ENCODE measurements at regions not wholly inside any gene's neighbourhood (a gene's known extent, or its start where the extent isn't known, plus 50 kb on each side); places are given as distances from the start of the nearest gene placed in this dataset.

DNA sequence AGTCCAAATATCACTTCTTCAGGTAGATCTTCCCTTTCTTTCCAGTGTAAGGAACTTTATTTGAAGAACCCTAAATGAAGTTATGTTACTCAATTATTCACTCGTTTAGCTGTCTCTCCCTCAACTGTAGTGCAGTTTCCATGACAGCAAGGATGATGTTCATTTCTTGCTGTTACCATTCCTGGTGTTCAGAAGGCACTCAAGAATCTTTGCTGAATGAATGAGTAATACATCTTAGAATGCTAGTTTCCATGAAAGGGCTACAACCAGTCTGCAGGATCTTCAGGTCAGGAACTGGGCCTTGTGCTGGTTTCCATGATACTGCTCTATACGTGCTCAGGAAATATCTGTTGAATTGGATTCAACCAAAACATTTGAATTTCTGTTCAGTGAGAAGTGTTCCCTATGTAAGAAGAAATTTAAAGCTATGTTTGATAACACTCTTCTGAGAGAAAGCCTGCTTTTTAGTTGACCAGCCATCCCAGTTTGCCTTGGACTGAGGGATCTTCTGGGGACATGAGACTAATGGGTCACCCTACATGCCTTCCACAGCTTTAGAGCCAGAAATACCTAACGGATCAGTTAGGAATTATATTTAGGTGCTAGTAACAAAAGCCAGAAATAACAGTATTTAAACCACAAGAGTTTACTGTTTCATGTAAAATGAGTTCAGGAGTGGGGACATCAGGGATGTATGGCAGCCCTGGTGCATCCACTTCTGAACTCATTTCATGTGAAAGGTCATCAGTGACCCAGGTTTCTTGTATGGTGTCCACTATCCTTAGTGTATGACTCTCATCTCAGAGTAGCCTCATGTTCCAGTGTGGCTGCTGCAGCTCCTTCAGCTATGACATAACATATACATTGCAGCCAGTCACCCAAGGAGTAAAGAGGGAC is 500.1 kb upstream of the SGCD start:
- no peak overlapping the region for H3K14ac ChIP-seq (ENCODE audit: insufficient read length)
- 85% methylated on average over 3 of the region's 3 CpGs; no CpG with 5 or more reads in 1 of the 2 experiments for WGBS, 2 experiments (ENCODE audit: extremely low coverage in 1 of 2, insufficient coverage in 1 of 2, insufficient read length in 1 of 2, insufficient replicate concordance in 2 of 2, low coverage in 1 of 2, low lambda C conversion rate in 2 of 2, missing lambda C conversion rate in 1 of 2)
- H2BK120ac ChIP-seq (replicated peaks; ENCODE audit: low read depth, low read length), result no peak overlapping the region
- H3K27ac ChIP-seq (ENCODE audit: low read depth, low read length), result no peak overlapping the region
- H4K91ac ChIP-seq (replicated peaks; ENCODE audit: insufficient read length, low read length), result no peak overlapping the region
- H2BK20ac ChIP-seq (ENCODE audit: low read length), result no peak overlapping the region
- no peak overlapping the region for H4K5ac ChIP-seq (ENCODE audit: insufficient read length, low read depth, low read length)
- FAIRE-seq, result no peak
- no peak overlapping the region for H4K8ac ChIP-seq (ENCODE audit: extremely low read depth, insufficient read depth, low read length)
- no peaks in the 10 kb centered on the region for H3K79me1 ChIP-seq (ENCODE audit: low read depth, low read length)
- DNase-seq (ENCODE audit: low read depth in 1 of 2, low spot score in 2 of 2), result no peak
- no peaks in the 10 kb centered on the region for H3K9me3 ChIP-seq (ENCODE audit: insufficient read depth in 2 of 2, low read depth in 1 of 2, low read length in 1 of 2)
- H3K4ac ChIP-seq (replicated peaks; ENCODE audit: insufficient read length, low read depth, low read length), result no peak overlapping the region
- no peak overlapping the region for H2BK12ac ChIP-seq (ENCODE audit: low read depth, low read length)
- no peak overlapping the region for H2AK5ac ChIP-seq (ENCODE audit: low read depth, low read length)
- H3K79me2 ChIP-seq (ENCODE audit: control insufficient read depth in 1 of 2, insufficient read depth in 2 of 2, low read length in 2 of 2), result no peaks in the 10 kb centered on the region
- CTCF ChIA-PET (ENCODE audit: partially characterized antibody), result interaction anchor here (1.0 to 1.1 kb wide), 2 partner anchors 9 to 126 kb away, joined by 3 read pairs; no protein-coding TSS in a partner anchor
- no peaks in the 10 kb centered on the region for H4K20me1 ChIP-seq (replicated peaks in 1 of 2; ENCODE audit: control insufficient read depth in 1 of 2, insufficient read depth in 2 of 2, low read length in 2 of 2)
- no peak overlapping the region for H3K4me2 ChIP-seq (ENCODE audit: insufficient read depth in 1 of 2, low read depth in 2 of 2, low read length in 2 of 2)
- H3K9ac ChIP-seq (replicated peaks in 1 of 4; ENCODE audit: extremely low read depth in 1 of 4, low read depth in 3 of 4, low read length in 3 of 4), result no peak overlapping the region
- H2AFZ ChIP-seq (ENCODE audit: low read length), result no peak overlapping the region
- H3K56ac ChIP-seq (replicated peaks; ENCODE audit: insufficient read length, low read depth, low read length), result no peak overlapping the region
- no peaks in the 10 kb centered on the region for H3K36me3 ChIP-seq (ENCODE audit: control insufficient read depth in 2 of 4, insufficient read depth in 4 of 4, low read length in 3 of 4)
- POLR2A ChIA-PET (ENCODE audit: partially characterized antibody), result no interaction called here
- H3K4me1 ChIP-seq (replicated peaks in 1 of 4; ENCODE audit: control insufficient read depth in 3 of 4, insufficient read depth in 4 of 4, low read length in 3 of 4), result no peaks in the 10 kb centered on the region
- no peak overlapping the region for H3K18ac ChIP-seq (ENCODE audit: extremely low read depth, low read length)
- H2BK15ac ChIP-seq (ENCODE audit: low read length), result no peak overlapping the region
- H3K23ac ChIP-seq (ENCODE audit: insufficient read length), result no peak overlapping the region
- H2BK5ac ChIP-seq (ENCODE audit: low read depth, low read length), result no peak overlapping the region
- H3K4me3 ChIP-seq (ENCODE audit: extremely low read depth in 1 of 4, insufficient read depth in 2 of 4, low read depth in 3 of 4, low read length in 4 of 4), result no peak overlapping the region
- no peaks in the 10 kb centered on the region for H3K27me3 ChIP-seq (replicated peaks in 1 of 4; ENCODE audit: control insufficient read depth in 3 of 4, extremely low read depth in 1 of 4, insufficient read depth in 3 of 4, low read length in 3 of 4)
- no peaks in the 10 kb centered on the region for H3K23me2 ChIP-seq (ENCODE audit: low read depth, low read length)
- TF ChIP-seq POLR2A (IDR thresholded peaks at IDR 0.05; ENCODE audit: control extremely low read depth in 1 of 2, low read depth in 2 of 2, low read length in 2 of 2) (no peak), RBBP5 (IDR thresholded peaks at IDR 0.05; ENCODE audit: borderline replicate concordance, low read depth, low read length) (no peak), RXRA (IDR thresholded peaks at IDR 0.05; ENCODE audit: insufficient read depth, low read depth, low read length) (no peak), BACH1 (IDR thresholded peaks at IDR 0.05; ENCODE audit: low read length) (no peak), CTBP2 (IDR thresholded peaks at IDR 0.05; ENCODE audit: borderline replicate concordance, insufficient read depth, insufficient read length, low read length) (no peak), NRF1 (IDR thresholded peaks at IDR 0.05; ENCODE audit: low read depth, low read length) (no peak), MAFK (IDR thresholded peaks at IDR 0.05; ENCODE audit: low read depth, low read length) (no peak), BRCA1 (IDR thresholded peaks at IDR 0.05; ENCODE audit: low read depth, low read length) (no peak), CHD1 (IDR thresholded peaks at IDR 0.05; ENCODE audit: low read depth, low read length) (no peak), RAD21 (IDR thresholded peaks at IDR 0.05 in 1 of 2, conservative IDR thresholded peaks at IDR 0.05 in 1 of 2; ENCODE audit: low read depth in 2 of 2, low read length in 2 of 2) (no peak)
- TF ChIP-seq, protein P1, sequence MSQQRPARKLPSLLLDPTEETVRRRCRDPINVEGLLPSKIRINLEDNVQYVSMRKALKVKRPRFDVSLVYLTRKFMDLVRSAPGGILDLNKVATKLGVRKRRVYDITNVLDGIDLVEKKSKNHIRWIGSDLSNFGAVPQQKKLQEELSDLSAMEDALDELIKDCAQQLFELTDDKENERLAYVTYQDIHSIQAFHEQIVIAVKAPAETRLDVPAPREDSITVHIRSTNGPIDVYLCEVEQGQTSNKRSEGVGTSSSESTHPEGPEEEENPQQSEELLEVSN (IDR thresholded peaks at IDR 0.05), result no peak

Measured in H1 (cell line).